Retinal pigment epithelial cell (primary cell): ENCODE measurements at regions not wholly inside any gene's neighbourhood (a gene's known extent, or its start where the extent isn't known, plus 50 kb on each side); places are given as distances from the start of the nearest gene placed in this dataset.

Experiments
- DNase-seq: peaks from one replicate; pipeline ENCODE4 v3.0.0-alpha.2; 2010; ENCODE audit warnings: low read depth
- H3K4me3 ChIP-seq: 2 replicates; pipeline ENCODE4 v1.5.1; 2011; ENCODE audit warnings: mild to moderate bottlenecking, low read length, control low read depth, moderate library complexity
- CTCF ChIP-seq: conservative IDR thresholded peaks from 2 replicates; pipeline ENCODE4 v1.5.1; 2011; ENCODE audit warnings: low read depth, low read length, control low read depth, inconsistent platforms

GRCh38 chr2:2523461-2524347, 192.6 kb upstream of the MYT1L start:
- no peak for DNase-seq
- H3K4me3 ChIP-seq = no peak overlapping the region
- TF ChIP-seq CTCF = no peak

- H3K4me3 ChIP-seq = no peak overlapping the region
- no peak for TF ChIP-seq CTCF
- no peak for DNase-seq
Measured at GRCh38 chr2:2520401-2520811, 189.3 kb upstream of the MYT1L start.

- DNase-seq = no peak
- H3K4me3 ChIP-seq = no peak overlapping the region
- TF ChIP-seq CTCF = no peak
Measured at GRCh38 chr2:2519381-2519780, 188.3 kb upstream of the MYT1L start.

GRCh38 chr2:2517399-2517798, 186.3 kb upstream of the MYT1L start:
- H3K4me3 ChIP-seq = no peak overlapping the region
- DNase-seq = no peak
- TF ChIP-seq CTCF = no peak

- no peak for TF ChIP-seq CTCF
- DNase-seq = no peak
- no peak overlapping the region for H3K4me3 ChIP-seq
Measured at GRCh38 chr2:2516386-2516785, 185.3 kb upstream of the MYT1L start.

- no peak for TF ChIP-seq CTCF
- DNase-seq = no peak
- no peak overlapping the region for H3K4me3 ChIP-seq
Measured at GRCh38 chr2:2512931-2513330, 181.9 kb upstream of the MYT1L start.

GRCh38 chr2:2507417-2507997, 176.4 kb upstream of the MYT1L start:
- H3K4me3 ChIP-seq = no peak overlapping the region
- TF ChIP-seq CTCF = no peak
- DNase-seq = no peak
